Subcutaneous abdominal adipose tissue (tissue), 5 donors: ENCODE measurements at regions not wholly inside any gene's neighbourhood (a gene's known extent, or its start where the extent isn't known, plus 50 kb on each side); places are given as distances from the start of the nearest gene placed in this dataset.
"Not testable (repeated sequence)": the region's sequence is repeated elsewhere in the genome, so short reads cannot be mapped to it uniquely, and the experiment has no call there.

ENCODE experiments used
- H3K27ac ChIP-seq: one replicate; pipeline ENCODE4 v1.7.0; 2013; ENCODE audit warnings: low read depth, mild to moderate bottlenecking, inconsistent platforms, low read length, moderate library complexity
- H3K27me3 ChIP-seq, 5 donors: one replicate each; pipeline ENCODE4 v1.7.0; 2013; ENCODE audit warnings: low read length in 5 of 5, inconsistent platforms in 1 of 5; ENCODE audit not compliant: control insufficient read depth in 5 of 5, insufficient read depth in 4 of 5
- H3K36me3 ChIP-seq, 5 donors: one replicate each; pipeline ENCODE4 v1.7.0; 2013; ENCODE audit warnings: low read length in 5 of 5; ENCODE audit not compliant: control insufficient read depth in 5 of 5, insufficient read depth in 5 of 5
- H3K4me1 ChIP-seq, 5 donors: one replicate each; pipeline ENCODE4 v1.7.0; 2013; ENCODE audit warnings: low read length in 5 of 5, mild to moderate bottlenecking in 3 of 5, moderate library complexity in 1 of 5; ENCODE audit not compliant: control insufficient read depth in 5 of 5, insufficient read depth in 5 of 5
- H3K4me3 ChIP-seq, 5 donors: one replicate each; pipeline ENCODE4 v1.7.0; 2013; ENCODE audit warnings: low read length in 5 of 5, low read depth in 1 of 5
- H3K9ac ChIP-seq, 5 donors: one replicate each; pipeline ENCODE4 v1.7.0; 2013; ENCODE audit warnings: low read length in 5 of 5, mild to moderate bottlenecking in 4 of 5, moderate library complexity in 3 of 5
- H3K9me3 ChIP-seq, 5 donors: one replicate each; pipeline ENCODE4 v1.7.0; 2013; ENCODE audit warnings: low read length in 5 of 5; ENCODE audit not compliant: control insufficient read depth in 5 of 5
- donor health status: healthy.
- donor health status: healthy.
- donor health status: healthy.
- donor health status: healthy.
- donor health status: healthy.

DNA sequence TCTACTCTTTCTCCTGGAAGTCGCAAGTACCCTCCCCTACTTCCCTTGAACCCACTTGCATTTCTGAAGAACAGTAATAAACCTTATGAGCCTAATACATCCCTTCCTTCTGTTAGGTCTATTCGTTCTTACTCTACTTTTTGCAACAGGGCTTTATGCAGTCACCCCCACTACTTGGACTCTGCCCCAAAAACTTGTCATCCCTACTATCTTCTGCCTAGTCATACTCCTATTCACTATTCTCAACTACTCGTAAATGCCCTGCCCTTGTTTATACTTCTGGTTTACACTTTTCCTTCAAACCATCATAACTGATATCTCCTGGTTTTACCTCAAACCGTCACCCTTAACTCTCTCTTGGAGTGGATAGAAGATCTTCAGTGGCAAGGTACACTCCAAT is 55.2 kb upstream of the SLIT2 start:
- Histone ChIP-seq H3K4me1 (peaks cover 3 to 7% (median 6%) of the 10 kb centered on the region in 5 donors), H3K9ac (no peak overlapping the region), H3K27ac (no peak overlapping the region), H3K9me3 (no peaks in the 10 kb centered on the region), H3K27me3 (no peaks in the 10 kb centered on the region), H3K4me3 (no peak overlapping the region), H3K36me3 (no peaks in the 10 kb centered on the region)

- Histone ChIP-seq H3K27ac (no peak overlapping the region), H3K27me3 (no peaks in the 10 kb centered on the region), H3K9ac (no peak overlapping the region), H3K4me3 (no peak overlapping the region), H3K9me3 (no peaks in the 10 kb centered on the region), H3K36me3 (no peaks in the 10 kb centered on the region), H3K4me1 (peaks cover 3 to 7% (median 6%) of the 10 kb centered on the region in 5 donors)
Observed at GRCh38 chr4:20195071-20195885, 56.4 kb upstream of the SLIT2 start.

DNA sequence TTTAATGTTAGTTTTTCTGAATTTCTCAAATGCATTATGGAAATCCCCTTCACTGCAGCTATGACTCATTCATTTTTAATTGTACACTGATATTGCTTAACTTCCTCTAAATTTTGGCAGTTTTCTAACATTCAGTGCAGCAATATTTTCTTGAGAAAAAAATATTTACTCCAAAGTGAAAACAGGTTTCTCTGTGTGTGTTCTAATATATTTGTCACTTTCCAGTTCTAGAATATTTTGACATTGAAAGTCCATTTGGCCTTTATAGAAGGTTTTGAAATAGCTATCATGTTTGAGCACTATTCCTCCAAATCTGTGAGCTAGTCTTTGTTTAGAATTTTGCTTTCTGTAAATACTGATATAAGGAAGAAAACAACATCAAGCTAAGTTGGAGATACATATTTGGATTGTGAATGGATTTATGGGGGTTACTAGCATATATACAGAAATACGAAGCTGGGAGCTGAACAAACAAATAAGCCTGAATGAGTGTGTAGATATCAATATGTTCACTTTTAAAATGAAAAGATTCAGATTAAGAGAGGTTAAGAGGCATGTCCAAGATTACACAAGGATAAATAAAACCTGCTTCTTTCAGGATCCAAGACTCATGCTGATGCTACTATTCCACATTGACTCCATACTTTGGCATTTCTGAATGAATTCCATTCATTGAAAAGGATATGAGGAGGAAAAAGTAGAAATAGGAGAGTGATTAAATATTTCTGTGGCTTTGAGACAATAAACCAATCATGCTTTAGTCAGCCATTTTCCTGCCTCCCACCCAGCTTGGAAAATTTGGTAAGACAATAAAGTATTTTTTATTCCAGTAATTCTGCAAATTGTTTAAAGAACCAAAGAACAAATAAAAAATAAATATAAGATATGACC is 57.3 kb upstream of the SLIT2 start:
- Histone ChIP-seq H3K27ac (peak overlapping the region; percentile 45), H3K9ac (no peak overlapping the region), H3K4me3 (no peak overlapping the region), H3K9me3 (peaks cover 0 to 3% (median 0%) of the 10 kb centered on the region in 5 donors), H3K27me3 (no peaks in the 10 kb centered on the region), H3K36me3 (no peaks in the 10 kb centered on the region), H3K4me1 (peaks cover 3 to 7% (median 6%) of the 10 kb centered on the region in 5 donors)

- H3K4me1 ChIP-seq: peaks cover 3 to 7% (median 6%) of the 10 kb centered on the region in 5 donors
- peak overlapping the region; percentile 45 for H3K27ac ChIP-seq
- H3K9ac ChIP-seq: no peak overlapping the region
- peaks cover 0 to 3% (median 0%) of the 10 kb centered on the region in 5 donors for H3K9me3 ChIP-seq
- no peaks in the 10 kb centered on the region for H3K27me3 ChIP-seq
- H3K4me3 ChIP-seq: no peak overlapping the region
- H3K36me3 ChIP-seq: no peaks in the 10 kb centered on the region
Observed at GRCh38 chr4:20193141-20193936, 58.4 kb upstream of the SLIT2 start.

- H3K9me3 ChIP-seq: peaks cover 0 to 3% (median 0%) of the 10 kb centered on the region in 5 donors
- peaks cover 3 to 7% (median 6%) of the 10 kb centered on the region in 5 donors for H3K4me1 ChIP-seq
- no peak overlapping the region for H3K9ac ChIP-seq
- no peaks in the 10 kb centered on the region for H3K27me3 ChIP-seq
- peak overlapping the region; percentile 45 for H3K27ac ChIP-seq
- no peak overlapping the region for H3K4me3 ChIP-seq
- H3K36me3 ChIP-seq: no peaks in the 10 kb centered on the region
Observed at GRCh38 chr4:20192736-20193135, 59.0 kb upstream of the SLIT2 start.

- Histone ChIP-seq H3K4me3 (no peak overlapping the region), H3K36me3 (no peaks in the 10 kb centered on the region), H3K9ac (no peak overlapping the region), H3K9me3 (peaks cover 0 to 6% (median 0%) of the 10 kb centered on the region in 5 donors), H3K4me1 (no peaks in the 10 kb centered on the region), H3K27ac (no peak overlapping the region), H3K27me3 (no peaks in the 10 kb centered on the region)
Observed at GRCh38 chr4:20185103-20185502, 66.6 kb upstream of the SLIT2 start.

- H3K4me3 ChIP-seq, H3K9ac ChIP-seq, H3K27me3 ChIP-seq: not testable (repeated sequence)
Observed at GRCh38 chr4:20183131-20183530, 68.6 kb upstream of the SLIT2 start.

DNA sequence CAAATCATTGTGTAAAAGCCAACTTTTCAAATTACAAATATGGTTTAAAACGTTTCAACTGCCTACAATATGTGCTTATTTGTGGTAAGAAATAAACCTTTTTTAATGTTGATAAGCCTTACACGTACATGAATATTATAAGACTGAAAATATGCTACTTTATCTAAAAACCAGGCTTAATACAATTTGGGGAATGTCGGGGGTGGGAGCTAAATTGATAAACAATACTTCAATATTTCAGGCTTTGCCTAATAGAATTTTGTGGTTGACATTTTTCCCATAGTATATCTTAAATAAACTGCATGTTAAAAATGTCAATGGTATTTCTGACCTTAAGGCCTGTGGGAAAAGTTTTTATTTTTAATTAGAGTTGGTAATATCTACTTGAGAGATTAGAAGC is 69.8 kb upstream of the SLIT2 start:
- no peak overlapping the region for H3K4me3 ChIP-seq
- H3K27ac ChIP-seq: no peak overlapping the region
- no peak overlapping the region for H3K9ac ChIP-seq
- no peaks in the 10 kb centered on the region for H3K36me3 ChIP-seq
- no peaks in the 10 kb centered on the region for H3K4me1 ChIP-seq
- no peaks in the 10 kb centered on the region for H3K27me3 ChIP-seq
- H3K9me3 ChIP-seq: peaks cover 0 to 5% (median 3%) of the 10 kb centered on the region in 5 donors

More at GRCh38 chr4:20183131-20183530, 68.6 kb upstream of the SLIT2 start:
- not testable (repeated sequence) for H3K36me3 ChIP-seq, H3K9me3 ChIP-seq, H3K27ac ChIP-seq, H3K4me1 ChIP-seq

DNA sequence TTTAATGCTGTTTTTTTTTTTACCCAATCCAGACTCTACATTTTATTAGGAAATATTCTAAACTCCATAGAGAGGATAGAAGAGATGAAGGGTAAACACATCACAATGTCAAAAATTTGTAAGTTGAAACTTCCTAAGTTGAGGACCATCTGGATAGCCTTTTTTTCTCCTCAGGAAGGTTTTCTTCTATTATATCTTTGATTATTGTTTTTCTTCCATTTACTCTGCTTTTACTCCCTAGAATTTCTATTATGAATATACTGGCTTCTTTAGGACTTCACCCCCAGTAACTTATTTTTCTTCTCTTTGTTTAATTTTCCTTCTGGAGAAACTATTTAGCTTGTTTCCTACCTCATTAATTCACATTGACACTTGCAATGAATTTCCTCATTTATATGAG is 71.2 kb upstream of the SLIT2 start:
- Histone ChIP-seq H3K4me1 (no peaks in the 10 kb centered on the region), H3K4me3 (no peak overlapping the region), H3K9me3 (peaks cover 0 to 11% (median 7%) of the 10 kb centered on the region in 5 donors), H3K27ac (no peak overlapping the region), H3K27me3 (no peaks in the 10 kb centered on the region), H3K9ac (no peak overlapping the region), H3K36me3 (no peaks in the 10 kb centered on the region)
